Naive B cell (primary cell): ENCODE measurements at regions not wholly inside any gene's neighbourhood (a gene's known extent, or its start where the extent isn't known, plus 50 kb on each side); places are given as distances from the start of the nearest gene placed in this dataset.

Source experiments
- ATAC-seq, 2 donors: fragments of 150-1000 bp; cut with Tn5 transposase; 2 replicates each; pipeline ENCODE4 v1.10.0; 2021; ENCODE audit warnings: low read depth in 2 of 2, mild to moderate bottlenecking in 2 of 2, moderate library complexity in 2 of 2
- DNase-seq: peaks from one replicate; pipeline ENCODE4 v3.0.0; 2022
- H3K27ac Mint-ChIP-seq, 6 donors: one replicate each; pipeline ENCODE4 v1.8.0; 2020 to 2022; ENCODE audit warnings: mild to moderate bottlenecking in 6 of 6, mixed read lengths in 6 of 6, moderate library complexity in 5 of 6, inconsistent platforms in 2 of 6
- H3K27me3 Mint-ChIP-seq, 3 donors: one replicate each; pipeline ENCODE4 v1.8.0; 2021 to 2022; ENCODE audit warnings: mixed read lengths in 3 of 3, mild to moderate bottlenecking in 1 of 3
- H3K36me3 Mint-ChIP-seq, 2 donors: one replicate each; pipeline ENCODE4 v1.8.0; 2020 to 2022; ENCODE audit warnings: mixed read lengths in 2 of 2, inconsistent platforms in 1 of 2, mild to moderate bottlenecking in 1 of 2
- H3K4me1 Mint-ChIP-seq, 3 donors: one replicate each; pipeline ENCODE4 v1.8.0; 2020 to 2022; ENCODE audit warnings: mixed read lengths in 3 of 3, inconsistent platforms in 1 of 3, mild to moderate bottlenecking in 1 of 3, moderate library complexity in 1 of 3
- H3K4me3 Mint-ChIP-seq, 8 donors: one replicate each; pipeline ENCODE4 v1.8.0; 2020 to 2022; ENCODE audit warnings: mild to moderate bottlenecking in 8 of 8, mixed read lengths in 8 of 8, moderate library complexity in 8 of 8, inconsistent platforms in 2 of 8
- H3K9me3 Mint-ChIP-seq, 7 donors: one replicate each; pipeline ENCODE4 v1.8.0; 2020 to 2022; ENCODE audit warnings: mixed read lengths in 7 of 7, mild to moderate bottlenecking in 5 of 7, inconsistent platforms in 2 of 7, moderate library complexity in 1 of 7

- no peak for ATAC-seq
- H3K27me3 Mint-ChIP-seq = peaks cover 0 to 14% (median 6%) of the 10 kb centered on the region in 3 donors
- no peak overlapping the region for H3K4me3 Mint-ChIP-seq
- no peak for DNase-seq
- no peak overlapping the region for H3K27ac Mint-ChIP-seq
- peaks cover 0 to 8% (median 0%) of the 10 kb centered on the region in 7 donors for H3K9me3 Mint-ChIP-seq
- H3K36me3 Mint-ChIP-seq = no peaks in the 10 kb centered on the region
- no peaks in the 10 kb centered on the region for H3K4me1 Mint-ChIP-seq
These were observed 328.7 kb upstream of the NT5E start for GRCh38 chr6:85121158-85121557.

GRCh38 chr6:85118652-85119235 is 331.1 kb upstream of the NT5E start:
- peaks cover 0 to 9% (median 6%) of the 10 kb centered on the region in 3 donors for H3K27me3 Mint-ChIP-seq
- no peak overlapping the region for H3K27ac Mint-ChIP-seq
- no peaks in the 10 kb centered on the region for H3K36me3 Mint-ChIP-seq
- peaks cover 0 to 8% (median 0%) of the 10 kb centered on the region in 7 donors for H3K9me3 Mint-ChIP-seq
- no peak overlapping the region for H3K4me3 Mint-ChIP-seq
- DNase-seq (no peak), ATAC-seq (no peak)
- H3K4me1 Mint-ChIP-seq = no peaks in the 10 kb centered on the region

DNA sequence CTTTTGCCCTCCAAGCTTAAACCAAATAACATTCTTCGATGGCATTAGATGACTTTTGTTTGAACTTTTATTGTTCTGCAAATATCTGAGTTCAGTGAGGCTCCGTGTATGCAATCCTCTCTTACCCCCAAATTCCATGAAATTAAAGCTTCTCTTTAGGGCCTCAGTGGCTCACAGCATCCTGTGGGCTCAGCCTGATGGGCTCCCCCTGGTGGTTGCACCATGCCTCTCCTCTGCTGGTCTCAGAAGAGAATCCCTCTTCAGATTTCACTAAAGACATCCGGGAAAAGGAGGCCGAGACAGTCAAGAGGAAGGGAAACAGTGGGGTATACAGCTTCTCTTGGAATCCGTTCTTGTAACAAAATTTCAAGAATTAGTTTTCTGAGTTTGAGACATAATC is 331.6 kb upstream of the NT5E start:
- Mint-ChIP-seq H3K27me3 (peaks cover 0 to 6% (median 5%) of the 10 kb centered on the region in 3 donors), H3K27ac (no peak overlapping the region), H3K4me3 (no peak overlapping the region), H3K4me1 (no peaks in the 10 kb centered on the region), H3K36me3 (no peaks in the 10 kb centered on the region), H3K9me3 (peaks cover 0 to 6% (median 0%) of the 10 kb centered on the region in 7 donors)
- no peak for DNase-seq
- no peak for ATAC-seq

GRCh38 chr6:85116475-85116874 is 333.4 kb upstream of the NT5E start:
- DNase-seq (no peak), ATAC-seq (no peak)
- no peak overlapping the region for H3K4me3 Mint-ChIP-seq
- no peaks in the 10 kb centered on the region for H3K9me3 Mint-ChIP-seq
- no peaks in the 10 kb centered on the region for H3K27me3 Mint-ChIP-seq
- H3K27ac Mint-ChIP-seq = no peak overlapping the region
- no peaks in the 10 kb centered on the region for H3K36me3 Mint-ChIP-seq
- no peaks in the 10 kb centered on the region for H3K4me1 Mint-ChIP-seq

GRCh38 chr6:85115876-85116275 is 334.0 kb upstream of the NT5E start:
- DNase-seq (no peak), ATAC-seq (no peak)
- H3K27ac Mint-ChIP-seq = no peak overlapping the region
- no peaks in the 10 kb centered on the region for H3K9me3 Mint-ChIP-seq
- no peak overlapping the region for H3K4me3 Mint-ChIP-seq
- H3K4me1 Mint-ChIP-seq = no peaks in the 10 kb centered on the region
- no peaks in the 10 kb centered on the region for H3K27me3 Mint-ChIP-seq
- H3K36me3 Mint-ChIP-seq = no peaks in the 10 kb centered on the region

DNA sequence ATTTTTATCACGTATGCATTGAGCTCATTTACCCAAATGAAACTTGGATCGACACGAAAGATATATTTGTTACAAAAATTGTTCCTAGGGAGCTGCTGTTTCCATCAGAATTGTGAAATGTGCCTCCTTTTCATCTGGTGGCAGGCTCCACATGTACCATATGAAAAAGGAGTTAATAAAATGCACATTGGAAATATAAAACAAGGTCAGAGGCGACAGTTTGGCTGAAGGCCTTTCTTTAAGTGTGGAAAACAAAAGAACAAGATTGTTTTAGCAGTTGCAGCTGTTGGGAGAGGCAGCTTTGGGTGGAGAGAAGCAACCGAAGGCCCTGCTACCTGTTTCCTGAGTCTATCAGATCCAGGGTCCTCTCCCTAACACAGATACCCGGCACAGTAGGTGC is 334.5 kb upstream of the NT5E start:
- no peaks in the 10 kb centered on the region for H3K36me3 Mint-ChIP-seq
- no peaks in the 10 kb centered on the region for H3K27me3 Mint-ChIP-seq
- DNase-seq (no peak), ATAC-seq (no peak)
- no peak overlapping the region for H3K4me3 Mint-ChIP-seq
- no peaks in the 10 kb centered on the region for H3K4me1 Mint-ChIP-seq
- H3K9me3 Mint-ChIP-seq = no peaks in the 10 kb centered on the region
- no peak overlapping the region for H3K27ac Mint-ChIP-seq

- Mint-ChIP-seq H3K4me1 (no peaks in the 10 kb centered on the region), H3K9me3 (peaks cover 0 to 2% (median 0%) of the 10 kb centered on the region in 7 donors), H3K27ac (no peak overlapping the region), H3K36me3 (no peaks in the 10 kb centered on the region), H3K27me3 (no peaks in the 10 kb centered on the region), H3K4me3 (no peak overlapping the region)
- no peak for DNase-seq
- ATAC-seq = no peak
These were observed 335.3 kb upstream of the NT5E start for GRCh38 chr6:85114581-85114935.

DNA sequence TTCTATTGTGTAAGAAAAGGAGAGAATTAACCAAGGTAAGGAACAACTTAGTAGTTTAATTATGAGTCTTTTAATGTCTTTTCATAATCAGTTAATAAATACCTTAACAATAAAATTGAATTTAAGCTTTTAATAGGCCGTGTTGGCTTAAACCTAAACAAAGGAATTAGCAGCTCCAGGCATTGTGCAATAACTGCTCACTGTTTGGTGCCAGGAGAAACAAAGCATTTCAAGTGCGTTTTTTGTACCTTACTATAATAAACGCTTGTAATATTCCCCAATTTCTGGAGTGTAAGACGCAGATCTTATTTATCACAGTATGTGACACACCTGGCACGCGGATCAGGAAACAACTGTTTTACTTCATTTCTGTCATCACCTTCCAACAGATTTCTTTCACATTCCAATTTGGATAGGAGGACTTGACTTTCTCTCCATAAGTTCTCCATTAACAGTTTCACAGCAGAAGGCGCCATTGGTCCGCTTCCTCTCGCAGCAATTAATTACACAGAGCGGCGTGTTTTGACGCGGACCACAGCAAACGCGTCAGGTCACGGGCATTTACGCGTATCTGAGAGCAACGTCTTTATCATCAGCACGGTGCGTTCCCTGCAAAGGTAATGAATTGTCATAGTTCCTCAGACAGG is 335.8 kb upstream of the NT5E start:
- Mint-ChIP-seq H3K4me1 (no peaks in the 10 kb centered on the region), H3K36me3 (no peaks in the 10 kb centered on the region), H3K9me3 (peaks cover 0 to 2% (median 0%) of the 10 kb centered on the region in 7 donors), H3K27ac (no peak overlapping the region), H3K4me3 (no peak overlapping the region), H3K27me3 (no peaks in the 10 kb centered on the region)
- DNase-seq (no peak), ATAC-seq (no peak)

DNA sequence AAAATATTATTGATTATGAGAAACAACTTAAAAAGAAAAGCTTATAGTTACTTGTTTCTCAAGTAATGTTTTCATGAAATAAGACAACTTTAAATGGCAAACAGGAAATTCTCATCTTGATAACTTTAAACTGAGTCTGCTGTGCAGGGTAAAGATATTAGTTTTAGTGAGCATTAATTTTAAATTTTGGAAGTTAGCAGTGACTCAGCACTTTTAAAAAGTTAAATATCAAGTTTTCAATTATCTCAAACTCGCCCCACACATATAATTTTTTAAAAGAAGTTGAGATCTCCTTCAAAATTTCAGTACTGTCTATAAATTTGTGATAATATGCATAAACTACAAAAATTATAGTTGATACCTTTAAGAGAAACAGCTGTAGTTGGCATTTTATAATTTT is 337.3 kb upstream of the NT5E start:
- no peaks in the 10 kb centered on the region for H3K36me3 Mint-ChIP-seq
- no peak overlapping the region for H3K4me3 Mint-ChIP-seq
- no peaks in the 10 kb centered on the region for H3K27me3 Mint-ChIP-seq
- peaks cover 0 to 2% (median 0%) of the 10 kb centered on the region in 7 donors for H3K9me3 Mint-ChIP-seq
- DNase-seq = no peak
- ATAC-seq = no peak
- H3K4me1 Mint-ChIP-seq = no peaks in the 10 kb centered on the region
- no peak overlapping the region for H3K27ac Mint-ChIP-seq

DNA sequence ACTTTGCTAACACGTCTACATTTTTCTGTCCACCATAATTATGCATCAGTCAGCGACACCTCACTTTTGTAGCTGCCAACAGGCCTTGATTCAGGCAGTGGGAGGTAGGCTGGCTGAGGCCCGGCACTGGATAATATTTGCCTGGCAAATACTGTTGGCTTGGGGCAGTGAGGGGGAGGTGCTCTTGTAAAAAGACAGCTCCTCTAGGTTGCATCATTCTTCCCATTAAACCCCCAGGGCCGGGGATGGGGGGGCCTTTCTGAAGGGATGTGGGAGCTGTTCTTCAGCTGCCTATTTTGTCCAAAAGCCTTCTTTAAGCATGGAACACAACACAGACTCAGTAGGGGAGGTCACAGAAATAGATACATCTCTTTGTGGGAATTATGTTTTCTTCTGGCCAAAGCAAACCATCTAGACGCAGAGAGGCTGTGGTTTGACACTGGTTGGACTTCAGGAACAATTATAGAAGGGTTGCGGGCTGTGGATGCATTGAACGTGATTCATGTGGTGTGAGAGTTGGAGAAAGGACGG is 338.3 kb upstream of the NT5E start:
- no peak for DNase-seq
- ATAC-seq = no peak
- no peaks in the 10 kb centered on the region for H3K36me3 Mint-ChIP-seq
- H3K27ac Mint-ChIP-seq = no peak overlapping the region
- H3K27me3 Mint-ChIP-seq = no peaks in the 10 kb centered on the region
- no peaks in the 10 kb centered on the region for H3K4me1 Mint-ChIP-seq
- H3K9me3 Mint-ChIP-seq = peaks cover 0 to 2% (median 0%) of the 10 kb centered on the region in 7 donors
- no peak overlapping the region for H3K4me3 Mint-ChIP-seq

- Mint-ChIP-seq H3K4me1 (no peaks in the 10 kb centered on the region), H3K9me3 (peaks cover 0 to 2% (median 0%) of the 10 kb centered on the region in 7 donors), H3K36me3 (no peaks in the 10 kb centered on the region), H3K27ac (no peak overlapping the region), H3K27me3 (no peaks in the 10 kb centered on the region), H3K4me3 (no peak overlapping the region)
- DNase-seq = no peak
- ATAC-seq = no peak
These were observed 338.9 kb upstream of the NT5E start for GRCh38 chr6:85110943-85111342.

- no peak overlapping the region for H3K4me3 Mint-ChIP-seq
- no peaks in the 10 kb centered on the region for H3K4me1 Mint-ChIP-seq
- H3K9me3 Mint-ChIP-seq = peaks cover 0 to 8% (median 0%) of the 10 kb centered on the region in 7 donors
- DNase-seq (no peak), ATAC-seq (no peak)
- no peaks in the 10 kb centered on the region for H3K36me3 Mint-ChIP-seq
- no peak overlapping the region for H3K27ac Mint-ChIP-seq
- no peaks in the 10 kb centered on the region for H3K27me3 Mint-ChIP-seq
These were observed 342.2 kb upstream of the NT5E start for GRCh38 chr6:85107701-85108100.

DNA sequence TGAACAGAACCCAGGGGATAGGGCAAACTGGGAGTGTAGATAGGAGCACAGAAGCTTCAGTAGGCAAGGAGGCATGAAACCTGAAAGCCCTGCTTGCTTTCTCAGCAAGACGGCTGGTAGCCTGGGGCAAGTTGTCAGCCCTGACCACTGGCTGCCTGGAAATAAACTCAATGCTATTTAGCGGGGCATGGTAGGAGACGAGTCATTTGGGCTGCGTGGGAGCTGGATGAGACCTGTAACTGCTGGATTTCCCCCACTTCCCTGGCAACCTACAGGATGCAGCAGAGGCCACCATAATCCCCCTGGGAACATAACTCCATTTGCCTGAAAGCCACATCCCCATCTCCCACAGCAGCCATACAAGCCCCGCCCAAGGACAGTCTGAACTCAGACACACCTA is 332.6 kb upstream of the TBX18 start:
- H3K36me3 Mint-ChIP-seq = no peaks in the 10 kb centered on the region
- H3K4me1 Mint-ChIP-seq = no peaks in the 10 kb centered on the region
- no peaks in the 10 kb centered on the region for H3K27me3 Mint-ChIP-seq
- no peak overlapping the region for H3K4me3 Mint-ChIP-seq
- ATAC-seq = no peak
- peaks cover 13 to 51% (median 33%) of the 10 kb centered on the region in 7 donors for H3K9me3 Mint-ChIP-seq
- H3K27ac Mint-ChIP-seq = no peak overlapping the region
- DNase-seq = no peak

DNA sequence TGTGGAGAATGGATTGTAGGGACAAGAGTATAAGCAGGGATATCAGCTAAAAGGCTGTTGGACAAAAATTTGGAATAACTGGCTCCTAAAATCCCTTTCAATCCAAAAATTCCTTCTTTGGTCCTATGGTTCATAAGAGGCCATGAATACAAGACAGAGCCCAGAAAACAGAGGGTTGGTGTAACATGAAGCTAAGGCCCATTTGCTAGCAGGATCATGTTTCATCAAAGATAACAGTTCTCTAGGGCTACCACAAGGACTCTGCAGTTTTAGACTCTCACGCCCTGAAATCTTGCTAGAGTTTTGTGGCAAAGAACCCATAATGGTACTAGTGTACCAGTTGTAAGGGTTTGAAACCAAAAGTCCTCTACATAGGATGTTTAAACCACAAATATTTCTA is 327.8 kb upstream of the TBX18 start:
- Mint-ChIP-seq H3K36me3 (no peaks in the 10 kb centered on the region), H3K9me3 (peaks cover 1 to 27% (median 12%) of the 10 kb centered on the region in 7 donors), H3K27ac (no peak overlapping the region)

More for the DNA sequence above, 327.8 kb upstream of the TBX18 start:
- ATAC-seq (no peak), DNase-seq (no peak)
- no peaks in the 10 kb centered on the region for H3K4me1 Mint-ChIP-seq
- H3K4me3 Mint-ChIP-seq = no peak overlapping the region
- H3K27me3 Mint-ChIP-seq = no peaks in the 10 kb centered on the region
